ENCODE measurements at regions not wholly inside any gene's neighbourhood (a gene's known extent, or its start where the extent isn't known, plus 50 kb on each side); places are given as distances from the start of the nearest gene placed in this dataset.

DNA sequence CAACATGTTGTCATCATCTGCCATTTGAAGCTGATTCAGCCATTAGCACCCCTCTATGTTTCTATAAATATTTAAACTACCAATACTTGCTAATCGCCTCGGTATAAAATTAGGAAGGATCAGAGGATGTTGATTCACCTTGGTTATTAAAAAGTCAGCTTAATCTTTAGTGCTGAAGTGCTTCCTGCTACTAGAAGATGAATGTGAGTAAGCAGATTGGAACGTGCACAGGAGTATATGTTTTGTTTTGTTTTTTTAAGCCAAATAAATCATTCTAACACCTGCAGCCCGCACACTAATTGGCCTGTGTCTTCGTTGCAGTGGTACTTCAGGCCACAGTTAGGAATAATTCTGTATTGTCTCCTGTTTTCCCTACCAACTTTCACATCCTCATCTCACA, 485.7 kb downstream of the AJAP1 start:
- TF ChIP-seq MYC (IDR thresholded peaks at IDR 0.05; ENCODE audit: insufficient read depth, insufficient read length, insufficient replicate concordance, low read length, severe bottlenecking) (no peak), CHD1 (IDR thresholded peaks at IDR 0.05; ENCODE audit: low read depth, low read length) (no peak), SIX5 (IDR thresholded peaks at IDR 0.05; ENCODE audit: low read depth, low read length, severe bottlenecking) (no peak), EZH2 (IDR thresholded peaks at IDR 0.05; ENCODE audit: borderline replicate concordance, control insufficient read depth, low read depth, low read length) (no peak)
